ENCODE measurements at regions not wholly inside any gene's neighbourhood (a gene's known extent, or its start where the extent isn't known, plus 50 kb on each side); places are given as distances from the start of the nearest gene placed in this dataset.
A peak's percentile ranks its signal among the peaks of the same experiment; 100 is the strongest.
"Not testable (repeated sequence)": the region's sequence is repeated elsewhere in the genome, so short reads cannot be mapped to it uniquely, and the experiment has no call there.

DNA sequence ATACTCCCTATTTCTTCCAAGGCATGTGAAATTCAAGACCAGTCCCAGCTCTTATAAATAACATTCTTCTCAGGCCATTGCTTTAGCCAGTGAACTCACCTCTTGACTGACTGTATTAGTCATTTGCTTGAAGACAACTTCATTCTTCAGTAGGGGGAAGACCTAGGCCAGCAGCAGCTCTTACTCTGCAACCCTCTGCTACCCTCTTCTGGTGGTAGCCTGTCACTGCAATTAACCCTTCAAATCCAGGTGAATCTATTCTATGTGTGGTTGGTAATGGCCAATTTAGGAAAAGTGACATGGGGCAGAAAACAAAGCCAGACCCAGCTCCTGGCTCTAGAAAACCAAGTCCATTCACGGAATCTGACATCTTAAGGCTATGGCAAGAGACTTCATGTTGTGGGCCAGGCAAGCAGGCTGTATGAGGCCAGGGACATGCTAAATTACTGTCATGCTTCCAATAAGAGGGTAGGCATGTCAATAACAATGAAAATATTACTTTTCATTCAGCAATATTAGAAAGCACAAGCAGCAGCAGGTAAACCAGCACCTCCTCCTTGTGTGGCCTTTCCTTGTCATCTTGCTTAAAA is 317.9 kb upstream of the FOLH1 start:
- TF ChIP-seq, protein P1, sequence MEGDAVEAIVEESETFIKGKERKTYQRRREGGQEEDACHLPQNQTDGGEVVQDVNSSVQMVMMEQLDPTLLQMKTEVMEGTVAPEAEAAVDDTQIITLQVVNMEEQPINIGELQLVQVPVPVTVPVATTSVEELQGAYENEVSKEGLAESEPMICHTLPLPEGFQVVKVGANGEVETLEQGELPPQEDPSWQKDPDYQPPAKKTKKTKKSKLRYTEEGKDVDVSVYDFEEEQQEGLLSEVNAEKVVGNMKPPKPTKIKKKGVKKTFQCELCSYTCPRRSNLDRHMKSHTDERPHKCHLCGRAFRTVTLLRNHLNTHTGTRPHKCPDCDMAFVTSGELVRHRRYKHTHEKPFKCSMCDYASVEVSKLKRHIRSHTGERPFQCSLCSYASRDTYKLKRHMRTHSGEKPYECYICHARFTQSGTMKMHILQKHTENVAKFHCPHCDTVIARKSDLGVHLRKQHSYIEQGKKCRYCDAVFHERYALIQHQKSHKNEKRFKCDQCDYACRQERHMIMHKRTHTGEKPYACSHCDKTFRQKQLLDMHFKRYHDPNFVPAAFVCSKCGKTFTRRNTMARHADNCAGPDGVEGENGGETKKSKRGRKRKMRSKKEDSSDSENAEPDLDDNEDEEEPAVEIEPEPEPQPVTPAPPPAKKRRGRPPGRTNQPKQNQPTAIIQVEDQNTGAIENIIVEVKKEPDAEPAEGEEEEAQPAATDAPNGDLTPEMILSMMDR (IDR thresholded peaks at IDR 0.05 in 4 of 5, conservative IDR thresholded peaks at IDR 0.05 in 1 of 5) = peak in 2 of 5 experiments; percentile 35 to 48
- not testable (repeated sequence) for TF ChIP-seq POLR2A (IDR thresholded peaks at IDR 0.05)

Data from gastrocnemius medialis (tissue), 4 donors.